Spleen (tissue), 11 donors: ENCODE measurements at regions not wholly inside any gene's neighbourhood (a gene's known extent, or its start where the extent isn't known, plus 50 kb on each side); places are given as distances from the start of the nearest gene placed in this dataset.

Source experiments
- DNase-seq: peaks from one replicate; pipeline ENCODE4 v3.0.0-alpha.2; 2020
- H3K27ac ChIP-seq, 8 donors: fragments of 200-600 bp; sonication (generic) in 7 of 8; 1 replicate in 4 of 8; 2 replicates in 4 of 8; pipeline versions ENCODE4 v1.5.0 to v1.8.0; 2016 to 2021; ENCODE audit warnings: inconsistent platforms in 4 of 8, mild to moderate bottlenecking in 4 of 8, moderate library complexity in 1 of 8
- H3K27me3 ChIP-seq, 7 donors: fragments of 200-600 bp; sonication (generic) in 6 of 7; replicated peaks in 1 of 7; 1 replicate in 4 of 7; 2 replicates in 3 of 7; pipeline versions ENCODE4 v1.5.0 to v1.8.0; 2016 to 2021; ENCODE audit warnings: inconsistent platforms in 3 of 7, mild to moderate bottlenecking in 1 of 7
- H3K36me3 ChIP-seq, 6 donors: fragments of 200-600 bp; sonication (generic) in 5 of 6; 1 replicate in 4 of 6; 2 replicates in 2 of 6; pipeline versions ENCODE4 v1.5.0 to v1.8.0; 2016 to 2021; ENCODE audit warnings: inconsistent platforms in 2 of 6
- H3K4me1 ChIP-seq, 6 donors: fragments of 200-600 bp; sonication (generic) in 5 of 6; 1 replicate in 3 of 6; 2 replicates in 3 of 6; pipeline versions ENCODE4 v1.5.0 to v1.8.0; 2016 to 2021; ENCODE audit warnings: inconsistent platforms in 3 of 6
- H3K4me3 ChIP-seq, 8 donors: fragments of 200-600 bp; sonication (generic) in 7 of 8; 1 replicate in 4 of 8; 2 replicates in 4 of 8; pipeline versions ENCODE4 v1.5.0 to v1.8.0; 2016 to 2021; ENCODE audit warnings: inconsistent platforms in 4 of 8, mild to moderate bottlenecking in 4 of 8, moderate library complexity in 2 of 8
- H3K9me3 ChIP-seq, 8 donors: fragments of 200-600 bp; sonication (generic) in 7 of 8; 1 replicate in 4 of 8; 2 replicates in 4 of 8; pipeline versions ENCODE4 v1.5.0 to v1.8.0; 2016 to 2021; ENCODE audit warnings: inconsistent platforms in 4 of 8
- CTCF ChIP-seq, 11 experiments: fragments of 200-600 bp in 7 of 11; fragments of 450-650 bp in 4 of 11; sonication (generic) in 4 of 11; IDR thresholded peaks in 8 of 11; conservative IDR thresholded peaks in 3 of 11; 1 replicate in 7 of 11; 2 replicates in 4 of 11; pipeline versions ENCODE4 v1.4.0 to v1.8.0; 2016 to 2021; ENCODE audit warnings: antibody characterized with exemption in 11 of 11, inconsistent platforms in 4 of 11, mild to moderate bottlenecking in 1 of 11
- POLR2A ChIP-seq, 3 donors: fragments of 450-650 bp; IDR thresholded peaks; one replicate each; pipeline ENCODE4 v1.5.1; 2017; ENCODE audit warnings: antibody characterized with exemption in 3 of 3, mild to moderate bottlenecking in 1 of 3
- POLR2AphosphoS5 ChIP-seq, 3 donors: sonication (generic); formaldehyde crosslinking; IDR thresholded peaks; one replicate each; pipeline ENCODE4 v1.5.1; 2017; ENCODE audit warnings: antibody characterized with exemption in 3 of 3
- WGBS, 5 donors: extraction: QIAGEN DNeasy Blood & Tissue Kit in 3 of 5; methylation state at CpG; one replicate each; pipeline versions ENCODE4 v1.1.5 to v1.1.7; 2013 to 2018; 5-methylcytosine and 5-hydroxymethylcytosine counted together
- intact Hi-C: fragments of 100-400 bp; cut with DNase I; formaldehyde crosslinking; loops from one replicate; pipeline ENCODE4 v1.15.0; 2023; ENCODE audit warnings: low total_unique reads
- donor health status: healthy with polysubstance abuse.
- donor health status: DM: no; HTN: no; CAD: no; lungs with moderate emphysema.
- donor health status: DM: no; HTN: no; CAD: no.
- donor health status: Bipolar disorder and iron deficiency.
- donor health status: healthy.
- donor health status: DM: no; HTN: no; CAD: no.
- donor health status: DM: yes; HTN: yes; CAD: no.

- intact Hi-C loops = no loop called here
- 74 to 83% (median 76%) methylated on average over 22 to 23 of the region's 23 CpGs for WGBS, 5 donors
Observed at GRCh38 chr9:135345775-135346433, 133.7 kb upstream of the PPP1R26 start.

GRCh38 chr9:135346438-135347050, 133.0 kb upstream of the PPP1R26 start:
- WGBS, 5 donors = 72 to 82% (median 75%) methylated on average over 16 of the region's 16 CpGs
- peaks cover 0 to 99% (median 36%) of the 10 kb centered on the region in 7 donors for H3K27me3 ChIP-seq

More at GRCh38 chr9:135345775-135346433, 133.7 kb upstream of the PPP1R26 start:
- H3K4me1 ChIP-seq = peaks cover 0 to 6% (median 2%) of the 10 kb centered on the region in 6 donors
- no peak overlapping the region for H3K27ac ChIP-seq
- no peak overlapping the region for H3K4me3 ChIP-seq
- no peak for TF ChIP-seq POLR2A (IDR thresholded peaks at IDR 0.05)
- no peak for TF ChIP-seq POLR2AphosphoS5 (IDR thresholded peaks at IDR 0.05)
- no peak for TF ChIP-seq CTCF (IDR thresholded peaks at IDR 0.05 in 8 of 11, conservative IDR thresholded peaks at IDR 0.05 in 3 of 11)
- DNase-seq = no peak
- peaks cover 0 to 99% (median 36%) of the 10 kb centered on the region in 7 donors for H3K27me3 ChIP-seq
- no peaks in the 10 kb centered on the region for H3K36me3 ChIP-seq
- no peaks in the 10 kb centered on the region for H3K9me3 ChIP-seq

GRCh38 chr9:135347461-135347860, 132.1 kb upstream of the PPP1R26 start:
- Histone ChIP-seq H3K9me3 (no peaks in the 10 kb centered on the region), H3K4me1 (peaks cover 0 to 6% (median 2%) of the 10 kb centered on the region in 6 donors), H3K4me3 (no peak overlapping the region), H3K27ac (no peak overlapping the region), H3K36me3 (no peaks in the 10 kb centered on the region), H3K27me3 (peaks cover 0 to 94% (median 31%) of the 10 kb centered on the region in 7 donors)
- TF ChIP-seq POLR2A (IDR thresholded peaks at IDR 0.05) (no peak), POLR2AphosphoS5 (IDR thresholded peaks at IDR 0.05) (no peak), CTCF (IDR thresholded peaks at IDR 0.05 in 8 of 11, conservative IDR thresholded peaks at IDR 0.05 in 3 of 11) (no peak)
- WGBS, 5 donors = 69 to 80% (median 71%) methylated on average over 12 to 14 of the region's 14 CpGs
- DNase-seq = no peak
- intact Hi-C loops = no loop called here

More at GRCh38 chr9:135346438-135347050, 133.0 kb upstream of the PPP1R26 start:
- Histone ChIP-seq H3K36me3 (no peaks in the 10 kb centered on the region), H3K4me3 (no peak overlapping the region), H3K4me1 (peaks cover 0 to 6% (median 2%) of the 10 kb centered on the region in 6 donors), H3K27ac (no peak overlapping the region), H3K9me3 (no peaks in the 10 kb centered on the region)
- TF ChIP-seq POLR2AphosphoS5 (IDR thresholded peaks at IDR 0.05) (no peak), CTCF (IDR thresholded peaks at IDR 0.05 in 8 of 11, conservative IDR thresholded peaks at IDR 0.05 in 3 of 11) (no peak), POLR2A (IDR thresholded peaks at IDR 0.05) (no peak)
- no peak for DNase-seq
- intact Hi-C loops = no loop called here

- no peak for DNase-seq
- intact Hi-C loops = no loop called here
- H3K36me3 ChIP-seq = no peaks in the 10 kb centered on the region
- peaks cover 0 to 91% (median 31%) of the 10 kb centered on the region in 7 donors for H3K27me3 ChIP-seq
- H3K9me3 ChIP-seq = no peaks in the 10 kb centered on the region
- peaks cover 0 to 10% (median 5%) of the 10 kb centered on the region in 6 donors for H3K4me1 ChIP-seq
- H3K4me3 ChIP-seq = no peak overlapping the region
- 81 to 86% (median 83%) methylated on average over 21 to 23 of the region's 23 CpGs for WGBS, 5 donors
- H3K27ac ChIP-seq = no peak overlapping the region
- TF ChIP-seq POLR2A (IDR thresholded peaks at IDR 0.05) = no peak
- TF ChIP-seq CTCF (IDR thresholded peaks at IDR 0.05 in 8 of 11, conservative IDR thresholded peaks at IDR 0.05 in 3 of 11) = no peak
- TF ChIP-seq POLR2AphosphoS5 (IDR thresholded peaks at IDR 0.05) = no peak
Observed at GRCh38 chr9:135348076-135348787, 131.3 kb upstream of the PPP1R26 start.
